ENCODE measurements at regions not wholly inside any gene's neighbourhood (a gene's known extent, or its start where the extent isn't known, plus 50 kb on each side); places are given as distances from the start of the nearest gene placed in this dataset.

DNA sequence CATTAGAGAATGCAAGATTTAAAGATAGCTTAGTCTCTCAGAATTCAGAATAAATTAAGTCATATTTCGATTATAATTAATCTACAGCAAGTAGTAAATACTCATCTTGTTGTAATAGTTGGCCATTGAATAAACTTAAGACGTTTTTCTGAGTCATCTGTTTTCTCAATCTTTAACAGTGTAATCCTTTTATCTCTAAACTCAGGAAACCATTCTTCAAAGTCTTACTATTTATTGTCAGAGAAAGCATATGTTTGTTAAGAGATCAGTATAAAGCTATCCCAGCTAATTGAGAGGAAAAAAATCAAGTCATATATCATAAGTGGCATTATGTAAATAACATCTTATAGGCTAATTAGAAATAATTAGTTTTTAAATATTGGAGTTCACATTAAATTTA lies 201.2 kb upstream of the ADAMTS5 start:
- H3K36me3 ChIP-seq (ENCODE audit: control insufficient read depth, insufficient read depth, low read length) = no peaks in the 10 kb centered on the region
- FAIRE-seq = no peak
- TF ChIP-seq, protein P1, sequence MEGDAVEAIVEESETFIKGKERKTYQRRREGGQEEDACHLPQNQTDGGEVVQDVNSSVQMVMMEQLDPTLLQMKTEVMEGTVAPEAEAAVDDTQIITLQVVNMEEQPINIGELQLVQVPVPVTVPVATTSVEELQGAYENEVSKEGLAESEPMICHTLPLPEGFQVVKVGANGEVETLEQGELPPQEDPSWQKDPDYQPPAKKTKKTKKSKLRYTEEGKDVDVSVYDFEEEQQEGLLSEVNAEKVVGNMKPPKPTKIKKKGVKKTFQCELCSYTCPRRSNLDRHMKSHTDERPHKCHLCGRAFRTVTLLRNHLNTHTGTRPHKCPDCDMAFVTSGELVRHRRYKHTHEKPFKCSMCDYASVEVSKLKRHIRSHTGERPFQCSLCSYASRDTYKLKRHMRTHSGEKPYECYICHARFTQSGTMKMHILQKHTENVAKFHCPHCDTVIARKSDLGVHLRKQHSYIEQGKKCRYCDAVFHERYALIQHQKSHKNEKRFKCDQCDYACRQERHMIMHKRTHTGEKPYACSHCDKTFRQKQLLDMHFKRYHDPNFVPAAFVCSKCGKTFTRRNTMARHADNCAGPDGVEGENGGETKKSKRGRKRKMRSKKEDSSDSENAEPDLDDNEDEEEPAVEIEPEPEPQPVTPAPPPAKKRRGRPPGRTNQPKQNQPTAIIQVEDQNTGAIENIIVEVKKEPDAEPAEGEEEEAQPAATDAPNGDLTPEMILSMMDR (IDR thresholded peaks at IDR 0.05; ENCODE audit: insufficient read depth, low read length, severe bottlenecking) = no peak

DNA sequence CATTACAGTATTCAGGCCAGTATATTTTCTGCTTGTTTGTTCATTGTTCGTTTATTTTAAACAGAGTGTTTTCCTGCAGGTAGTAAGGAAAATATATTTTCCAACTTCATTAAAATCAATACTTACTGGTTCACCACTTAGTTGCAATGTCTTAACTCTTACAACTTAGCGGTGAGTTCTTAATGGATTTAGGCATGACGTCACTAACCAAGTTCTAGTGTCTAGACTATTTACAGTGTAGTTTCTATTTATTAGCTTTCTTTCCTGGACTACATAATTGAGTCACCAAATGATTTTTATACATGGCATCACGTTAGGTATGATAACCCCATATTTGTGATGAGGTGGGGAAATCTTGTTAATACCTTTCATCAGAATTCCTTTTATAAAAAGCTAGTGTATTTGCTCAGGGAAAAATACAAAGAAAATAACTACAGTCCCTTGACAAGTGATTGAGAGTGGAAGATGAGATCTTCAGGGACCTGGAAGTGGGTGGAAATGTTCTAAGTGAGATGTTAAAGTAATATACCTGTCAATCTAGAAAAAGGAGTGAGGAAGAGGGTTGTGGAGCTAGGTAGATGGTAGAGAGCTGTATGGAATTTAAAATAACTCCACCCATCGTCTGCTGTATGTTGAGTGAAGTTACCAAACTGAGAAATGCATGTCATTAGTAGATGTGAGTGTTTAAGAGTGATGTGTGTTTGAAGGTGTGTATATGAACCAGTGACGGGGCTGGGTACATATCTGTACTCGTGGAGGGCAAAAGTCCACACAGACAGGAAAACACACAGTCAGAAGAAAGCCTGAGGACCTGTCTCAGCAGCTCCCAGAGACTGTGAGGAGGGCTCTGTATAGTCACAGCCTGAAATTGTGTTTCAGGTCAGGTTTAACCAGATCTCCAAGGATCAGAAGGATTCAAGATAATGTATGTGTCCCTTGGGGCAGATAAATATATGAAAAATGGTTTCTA lies 197.6 kb upstream of the ADAMTS5 start:
- Histone ChIP-seq H3K4me3 (ENCODE audit: low read depth, low read length) (no peak overlapping the region), H3K27me3 (ENCODE audit: control insufficient read depth, insufficient read depth, low read length) (no peaks in the 10 kb centered on the region), H3K36me3 (ENCODE audit: control insufficient read depth, insufficient read depth, low read length) (no peaks in the 10 kb centered on the region)
- FAIRE-seq (no peak), DNase-seq (ENCODE audit: low read depth) (peak; percentile 65)
- TF ChIP-seq, protein P1 (IDR thresholded peaks at IDR 0.05; ENCODE audit: insufficient read depth, low read length, severe bottlenecking) = no peak

More for the DNA sequence above, 201.2 kb upstream of the ADAMTS5 start:
- Histone ChIP-seq H3K4me3 (ENCODE audit: low read depth, low read length) (no peak overlapping the region), H3K27me3 (ENCODE audit: control insufficient read depth, insufficient read depth, low read length) (no peaks in the 10 kb centered on the region)
- DNase-seq (ENCODE audit: low read depth) = peak; percentile 38

DNA sequence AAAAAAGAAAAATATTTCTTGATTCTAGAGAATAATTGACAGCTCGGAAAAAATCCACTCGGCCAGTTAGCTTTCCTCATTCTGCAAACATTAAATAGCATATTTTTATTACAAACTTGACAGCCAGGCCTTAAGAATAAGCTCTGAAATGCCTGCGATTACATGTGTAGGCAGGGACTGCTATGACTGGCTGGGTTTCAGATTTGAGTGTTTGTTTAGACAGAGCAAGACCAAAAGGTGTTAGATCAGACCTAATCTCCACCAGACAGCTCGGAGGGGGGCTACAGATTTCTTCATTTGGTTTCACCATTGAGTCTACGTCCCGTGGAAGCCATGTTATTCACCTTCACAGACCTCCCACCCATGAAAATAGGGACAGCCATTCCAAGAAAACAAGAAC lies 192.1 kb upstream of the ADAMTS5 start:
- no peaks in the 10 kb centered on the region for H3K36me3 ChIP-seq (ENCODE audit: control insufficient read depth, insufficient read depth, low read length)
- H3K4me3 ChIP-seq (ENCODE audit: low read depth, low read length) = no peak overlapping the region
- TF ChIP-seq, protein P1 (IDR thresholded peaks at IDR 0.05; ENCODE audit: insufficient read depth, low read length, severe bottlenecking) = no peak
- FAIRE-seq (no peak), DNase-seq (ENCODE audit: low read depth) (no peak)
- H3K27me3 ChIP-seq (ENCODE audit: control insufficient read depth, insufficient read depth, low read length) = no peaks in the 10 kb centered on the region

DNA sequence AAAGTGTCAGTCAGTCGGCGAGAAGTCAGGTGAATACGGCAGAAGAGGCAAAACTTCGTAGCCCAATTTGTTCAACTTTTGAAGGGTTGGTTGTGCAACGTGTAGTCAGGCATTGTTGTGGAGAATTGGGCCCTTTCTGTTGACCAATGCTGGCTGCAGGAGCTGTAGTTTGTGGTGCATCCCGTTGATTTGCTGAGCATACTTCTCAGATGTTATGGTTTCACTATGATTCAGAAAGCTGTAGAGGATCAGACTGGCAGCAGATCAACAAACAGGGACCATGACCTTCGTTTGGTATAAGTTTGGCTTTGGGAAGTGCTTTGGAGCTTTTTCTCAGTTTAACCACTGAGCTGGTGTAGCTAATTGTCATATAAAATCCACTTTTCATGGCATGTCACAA lies 190.2 kb upstream of the ADAMTS5 start:
- DNase-seq (ENCODE audit: low read depth) = no peak
- TF ChIP-seq, protein P1 (IDR thresholded peaks at IDR 0.05; ENCODE audit: insufficient read depth, low read length, severe bottlenecking) = no peak
- FAIRE-seq = no peak
- Histone ChIP-seq H3K4me3 (ENCODE audit: low read depth, low read length) (no peak overlapping the region), H3K36me3 (ENCODE audit: control insufficient read depth, insufficient read depth, low read length) (no peaks in the 10 kb centered on the region), H3K27me3 (ENCODE audit: control insufficient read depth, insufficient read depth, low read length) (no peaks in the 10 kb centered on the region)

DNA sequence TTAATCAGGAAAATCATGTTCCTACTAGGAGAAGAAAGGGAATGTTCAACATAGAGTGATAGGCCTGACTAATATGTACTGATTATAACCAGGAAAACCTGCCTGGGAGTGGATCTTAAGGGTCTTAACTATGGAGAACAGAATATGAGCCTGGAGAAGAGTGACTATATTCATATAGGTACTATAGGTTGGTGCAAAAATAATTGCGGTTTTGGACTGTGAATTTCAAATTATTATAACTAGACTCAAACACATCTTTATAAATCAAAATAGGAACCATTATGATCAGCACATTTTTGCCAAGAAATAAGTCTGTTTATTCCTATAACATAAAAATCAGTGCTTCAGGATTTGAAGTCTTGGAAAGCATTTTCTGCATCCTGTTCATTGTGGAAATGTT lies 189.8 kb upstream of the ADAMTS5 start:
- FAIRE-seq (no peak), DNase-seq (ENCODE audit: low read depth) (no peak)
- TF ChIP-seq, protein P1 (IDR thresholded peaks at IDR 0.05; ENCODE audit: insufficient read depth, low read length, severe bottlenecking) = no peak
- Histone ChIP-seq H3K4me3 (ENCODE audit: low read depth, low read length) (no peak overlapping the region), H3K27me3 (ENCODE audit: control insufficient read depth, insufficient read depth, low read length) (no peaks in the 10 kb centered on the region), H3K36me3 (ENCODE audit: control insufficient read depth, insufficient read depth, low read length) (no peaks in the 10 kb centered on the region)
